ENCODE measurements at regions not wholly inside any gene's neighbourhood (a gene's known extent, or its start where the extent isn't known, plus 50 kb on each side); places are given as distances from the start of the nearest gene placed in this dataset.

DNA sequence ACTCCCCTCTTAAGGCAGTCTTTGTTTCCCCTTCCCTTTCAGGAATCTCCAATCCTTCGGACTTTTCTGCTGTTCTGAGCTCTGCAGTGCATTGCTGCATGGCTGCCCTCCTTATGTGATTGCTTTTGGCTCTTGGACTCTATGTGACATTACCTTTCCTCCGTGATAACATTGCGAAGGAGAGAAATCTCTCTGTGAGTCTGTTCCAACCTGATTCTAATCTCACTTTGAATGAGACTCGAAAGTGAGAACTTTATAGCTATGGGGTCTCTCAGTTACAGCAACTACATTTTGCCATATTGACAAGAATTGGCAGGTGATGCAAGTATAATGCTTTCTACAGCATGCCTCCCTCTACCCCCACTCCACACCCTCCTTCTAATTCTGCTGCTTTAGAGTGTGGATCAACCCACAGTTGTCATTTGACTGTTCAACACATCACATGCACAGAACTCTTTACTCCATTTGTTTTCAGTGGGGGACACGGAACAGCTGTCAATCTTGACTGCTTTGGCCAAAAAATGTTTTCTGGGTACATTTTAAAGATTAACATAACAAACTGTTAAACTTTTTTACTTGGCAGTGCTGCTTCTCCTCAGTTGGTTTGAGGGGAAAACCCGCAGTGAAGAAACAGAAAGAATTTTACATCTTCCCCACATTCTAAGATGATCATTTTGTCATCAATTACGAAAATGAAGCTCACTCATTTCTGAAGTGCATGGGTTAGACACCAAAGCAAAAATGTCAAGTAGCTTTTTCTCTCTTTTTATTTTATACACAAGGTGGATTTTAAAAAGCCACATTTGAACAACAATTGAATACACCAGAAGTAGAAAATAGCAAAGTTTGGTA is 125.5 kb upstream of the RMST start:
- TF ChIP-seq, protein P1, sequence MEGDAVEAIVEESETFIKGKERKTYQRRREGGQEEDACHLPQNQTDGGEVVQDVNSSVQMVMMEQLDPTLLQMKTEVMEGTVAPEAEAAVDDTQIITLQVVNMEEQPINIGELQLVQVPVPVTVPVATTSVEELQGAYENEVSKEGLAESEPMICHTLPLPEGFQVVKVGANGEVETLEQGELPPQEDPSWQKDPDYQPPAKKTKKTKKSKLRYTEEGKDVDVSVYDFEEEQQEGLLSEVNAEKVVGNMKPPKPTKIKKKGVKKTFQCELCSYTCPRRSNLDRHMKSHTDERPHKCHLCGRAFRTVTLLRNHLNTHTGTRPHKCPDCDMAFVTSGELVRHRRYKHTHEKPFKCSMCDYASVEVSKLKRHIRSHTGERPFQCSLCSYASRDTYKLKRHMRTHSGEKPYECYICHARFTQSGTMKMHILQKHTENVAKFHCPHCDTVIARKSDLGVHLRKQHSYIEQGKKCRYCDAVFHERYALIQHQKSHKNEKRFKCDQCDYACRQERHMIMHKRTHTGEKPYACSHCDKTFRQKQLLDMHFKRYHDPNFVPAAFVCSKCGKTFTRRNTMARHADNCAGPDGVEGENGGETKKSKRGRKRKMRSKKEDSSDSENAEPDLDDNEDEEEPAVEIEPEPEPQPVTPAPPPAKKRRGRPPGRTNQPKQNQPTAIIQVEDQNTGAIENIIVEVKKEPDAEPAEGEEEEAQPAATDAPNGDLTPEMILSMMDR (IDR thresholded peaks at IDR 0.05 in 2 of 3, conservative IDR thresholded peaks at IDR 0.05 in 1 of 3; ENCODE audit: borderline replicate concordance in 1 of 3, insufficient read depth in 1 of 3, low read depth in 2 of 3, low read length in 2 of 3) = no peak
- TF ChIP-seq POLR2A (IDR thresholded peaks at IDR 0.05; ENCODE audit: borderline replicate concordance, extremely low read depth, insufficient read depth, insufficient read length) = no peak
- TF ChIP-seq, protein P2, sequence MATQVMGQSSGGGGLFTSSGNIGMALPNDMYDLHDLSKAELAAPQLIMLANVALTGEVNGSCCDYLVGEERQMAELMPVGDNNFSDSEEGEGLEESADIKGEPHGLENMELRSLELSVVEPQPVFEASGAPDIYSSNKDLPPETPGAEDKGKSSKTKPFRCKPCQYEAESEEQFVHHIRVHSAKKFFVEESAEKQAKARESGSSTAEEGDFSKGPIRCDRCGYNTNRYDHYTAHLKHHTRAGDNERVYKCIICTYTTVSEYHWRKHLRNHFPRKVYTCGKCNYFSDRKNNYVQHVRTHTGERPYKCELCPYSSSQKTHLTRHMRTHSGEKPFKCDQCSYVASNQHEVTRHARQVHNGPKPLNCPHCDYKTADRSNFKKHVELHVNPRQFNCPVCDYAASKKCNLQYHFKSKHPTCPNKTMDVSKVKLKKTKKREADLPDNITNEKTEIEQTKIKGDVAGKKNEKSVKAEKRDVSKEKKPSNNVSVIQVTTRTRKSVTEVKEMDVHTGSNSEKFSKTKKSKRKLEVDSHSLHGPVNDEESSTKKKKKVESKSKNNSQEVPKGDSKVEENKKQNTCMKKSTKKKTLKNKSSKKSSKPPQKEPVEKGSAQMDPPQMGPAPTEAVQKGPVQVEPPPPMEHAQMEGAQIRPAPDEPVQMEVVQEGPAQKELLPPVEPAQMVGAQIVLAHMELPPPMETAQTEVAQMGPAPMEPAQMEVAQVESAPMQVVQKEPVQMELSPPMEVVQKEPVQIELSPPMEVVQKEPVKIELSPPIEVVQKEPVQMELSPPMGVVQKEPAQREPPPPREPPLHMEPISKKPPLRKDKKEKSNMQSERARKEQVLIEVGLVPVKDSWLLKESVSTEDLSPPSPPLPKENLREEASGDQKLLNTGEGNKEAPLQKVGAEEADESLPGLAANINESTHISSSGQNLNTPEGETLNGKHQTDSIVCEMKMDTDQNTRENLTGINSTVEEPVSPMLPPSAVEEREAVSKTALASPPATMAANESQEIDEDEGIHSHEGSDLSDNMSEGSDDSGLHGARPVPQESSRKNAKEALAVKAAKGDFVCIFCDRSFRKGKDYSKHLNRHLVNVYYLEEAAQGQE (IDR thresholded peaks at IDR 0.05; ENCODE audit: low read depth) = no peak
- TF ChIP-seq CBX3 (IDR thresholded peaks at IDR 0.05; ENCODE audit: low read depth) = no peak

Data from HCT116 (cell line).